ENCODE measurements at regions not wholly inside any gene's neighbourhood (a gene's known extent, or its start where the extent isn't known, plus 50 kb on each side); places are given as distances from the start of the nearest gene placed in this dataset.

- DNase-seq (ENCODE audit: insufficient read length, low spot score) (no peak), FAIRE-seq (no peak)
- TF ChIP-seq CTCF (IDR thresholded peaks at IDR 0.05; ENCODE audit: insufficient read depth, missing control alignments), result no peak
These were observed 259.2 kb downstream of the SLC4A3 start for GRCh38 chr2:219886615-219887014.

GRCh38 chr2:219887870-219888269 lies 260.4 kb downstream of the SLC4A3 start:
- no peak for FAIRE-seq

GRCh38 chr2:219893541-219893940 lies 266.1 kb downstream of the SLC4A3 start:
- no peak for TF ChIP-seq CTCF (IDR thresholded peaks at IDR 0.05; ENCODE audit: insufficient read depth, missing control alignments)
- FAIRE-seq (no peak), DNase-seq (ENCODE audit: insufficient read length, low spot score) (no peak)

More at GRCh38 chr2:219887870-219888269, 260.4 kb downstream of the SLC4A3 start:
- DNase-seq (ENCODE audit: insufficient read length, low spot score), result no peak
- no peak for TF ChIP-seq CTCF (IDR thresholded peaks at IDR 0.05; ENCODE audit: insufficient read depth, missing control alignments)

GRCh38 chr2:219897456-219897855 lies 270.0 kb downstream of the SLC4A3 start:
- no peak for TF ChIP-seq CTCF (IDR thresholded peaks at IDR 0.05; ENCODE audit: insufficient read depth, missing control alignments)
- DNase-seq (ENCODE audit: insufficient read length, low spot score), result no peak
- FAIRE-seq, result no peak

- no peak for TF ChIP-seq CTCF (IDR thresholded peaks at IDR 0.05; ENCODE audit: insufficient read depth, missing control alignments)
- DNase-seq (ENCODE audit: insufficient read length, low spot score), result no peak
- FAIRE-seq, result no peak
These were observed 273.7 kb downstream of the SLC4A3 start for GRCh38 chr2:219901155-219901554.

GRCh38 chr2:219902891-219903552 lies 275.6 kb downstream of the SLC4A3 start:
- DNase-seq (ENCODE audit: insufficient read length, low spot score) (no peak), FAIRE-seq (no peak)
- no peak for TF ChIP-seq CTCF (IDR thresholded peaks at IDR 0.05; ENCODE audit: insufficient read depth, missing control alignments)

GRCh38 chr2:219905640-219906039 lies 278.2 kb downstream of the SLC4A3 start:
- DNase-seq (ENCODE audit: insufficient read length, low spot score) (no peak), FAIRE-seq (no peak)
- TF ChIP-seq CTCF (IDR thresholded peaks at IDR 0.05; ENCODE audit: insufficient read depth, missing control alignments), result no peak
